ENCODE measurements at regions not wholly inside any gene's neighbourhood (a gene's known extent, or its start where the extent isn't known, plus 50 kb on each side); places are given as distances from the start of the nearest gene placed in this dataset.

DNA sequence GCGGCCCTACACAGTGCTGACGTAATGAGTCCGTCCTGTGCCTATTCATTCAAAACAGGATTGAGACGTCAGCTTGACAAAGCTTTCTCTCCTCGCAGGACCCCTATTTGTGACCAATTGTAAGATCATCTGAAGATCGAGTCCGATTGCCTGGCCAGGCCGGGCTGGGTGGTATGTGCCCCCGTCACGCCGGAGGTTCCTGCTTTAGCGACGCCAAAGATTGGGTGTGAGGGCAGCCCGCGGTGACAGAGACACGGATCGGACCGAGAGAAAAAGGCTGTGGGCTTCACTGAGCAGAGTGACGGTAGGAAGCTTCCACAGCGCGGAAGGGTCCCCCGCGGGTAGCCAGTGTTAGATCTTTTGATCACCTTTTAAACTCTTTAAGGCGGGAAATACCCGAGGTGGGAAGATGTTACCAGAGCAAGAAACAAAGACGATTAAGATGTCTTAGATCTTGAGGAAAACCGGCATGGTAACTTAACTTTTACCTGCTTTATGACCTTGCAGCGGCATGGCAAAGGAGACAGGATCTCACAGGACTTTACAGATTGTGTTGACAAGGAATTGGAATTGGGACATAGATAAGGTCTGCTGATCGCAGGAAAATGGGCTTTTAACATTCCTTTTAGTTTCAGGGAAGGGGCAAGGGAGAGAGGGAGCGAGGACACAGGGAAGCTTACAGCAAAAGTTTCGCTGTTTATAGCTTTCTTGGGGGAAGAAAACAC is 220.0 kb downstream of the METTL4 start:
- TF ChIP-seq EZH2 (IDR thresholded peaks at IDR 0.05) (no peak), POLR2AphosphoS5 (IDR thresholded peaks at IDR 0.05; ENCODE audit: borderline replicate concordance, low read depth, low read length) (no peak), FOXP2 (optimal IDR thresholded peaks at IDR 0.05; ENCODE audit: control extremely low read depth, extremely low read length, insufficient read depth) (no peak)

DNA sequence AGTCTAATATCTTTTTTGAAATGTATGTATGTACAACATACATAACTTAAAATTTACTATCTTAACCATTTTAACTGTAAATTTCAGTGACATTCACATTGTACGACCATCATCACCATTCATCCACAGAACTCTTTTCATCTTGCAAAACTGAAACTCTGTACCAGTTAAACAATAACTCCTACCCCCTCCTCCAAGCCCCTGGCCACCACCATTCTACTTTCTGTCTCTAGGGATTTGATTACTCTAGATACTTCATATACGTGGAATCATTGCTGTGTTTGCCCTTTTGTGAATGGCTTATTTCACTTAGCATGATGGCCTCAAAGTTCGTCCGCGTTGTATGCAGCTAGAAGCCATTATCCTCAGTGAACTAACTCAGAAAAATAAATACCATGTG is 217.0 kb downstream of the METTL4 start:
- DNase-seq (ENCODE audit: low read depth, low spot score), result no peak
- Histone ChIP-seq H3K9me3 (ENCODE audit: low read depth, low read length) (no peaks in the 10 kb centered on the region), H3K9ac (ENCODE audit: insufficient read length) (no peak overlapping the region), H3K36me3 (ENCODE audit: insufficient read depth, low read length) (no peaks in the 10 kb centered on the region), H3K4me3 (no peak overlapping the region), H3K27ac (no peak overlapping the region)
- TF ChIP-seq POLR2AphosphoS5 (IDR thresholded peaks at IDR 0.05; ENCODE audit: borderline replicate concordance, low read depth, low read length) (no peak), FOXP2 (optimal IDR thresholded peaks at IDR 0.05; ENCODE audit: control extremely low read depth, extremely low read length, insufficient read depth) (no peak), EZH2 (IDR thresholded peaks at IDR 0.05) (no peak)

More for the DNA sequence above, 220.0 kb downstream of the METTL4 start:
- Histone ChIP-seq H3K9me3 (ENCODE audit: low read depth, low read length) (no peaks in the 10 kb centered on the region), H3K36me3 (ENCODE audit: insufficient read depth, low read length) (no peaks in the 10 kb centered on the region), H3K27ac (no peak overlapping the region), H3K4me3 (no peak overlapping the region), H3K9ac (ENCODE audit: insufficient read length) (no peak overlapping the region)
- no peak for DNase-seq (ENCODE audit: low read depth, low spot score)

DNA sequence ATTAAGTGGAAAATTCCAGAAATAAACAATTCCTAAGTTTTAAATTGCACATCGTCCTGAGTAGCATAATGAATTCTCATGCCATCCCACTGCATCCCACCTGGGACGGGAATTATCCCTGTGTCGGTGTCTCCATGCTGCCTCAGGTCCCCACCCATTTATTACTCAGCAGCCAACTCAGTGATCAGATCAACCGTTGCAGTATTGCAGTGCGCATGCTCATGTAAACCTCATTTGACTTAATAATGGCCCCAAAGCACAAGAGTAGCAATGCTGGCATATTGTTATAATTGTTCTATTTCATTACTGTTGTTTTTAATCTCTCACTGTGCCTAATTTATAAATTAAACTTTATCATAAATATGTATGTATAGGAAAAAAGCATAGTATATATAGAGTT is 214.4 kb downstream of the METTL4 start:
- Histone ChIP-seq H3K9ac (ENCODE audit: insufficient read length) (no peak overlapping the region), H3K27ac (no peak overlapping the region), H3K9me3 (ENCODE audit: low read depth, low read length) (no peaks in the 10 kb centered on the region), H3K4me3 (no peak overlapping the region), H3K36me3 (ENCODE audit: insufficient read depth, low read length) (no peaks in the 10 kb centered on the region)
- TF ChIP-seq FOXP2 (optimal IDR thresholded peaks at IDR 0.05; ENCODE audit: control extremely low read depth, extremely low read length, insufficient read depth) (no peak), EZH2 (IDR thresholded peaks at IDR 0.05) (no peak), POLR2AphosphoS5 (IDR thresholded peaks at IDR 0.05; ENCODE audit: borderline replicate concordance, low read depth, low read length) (no peak)
- no peak for DNase-seq (ENCODE audit: low read depth, low spot score)

DNA sequence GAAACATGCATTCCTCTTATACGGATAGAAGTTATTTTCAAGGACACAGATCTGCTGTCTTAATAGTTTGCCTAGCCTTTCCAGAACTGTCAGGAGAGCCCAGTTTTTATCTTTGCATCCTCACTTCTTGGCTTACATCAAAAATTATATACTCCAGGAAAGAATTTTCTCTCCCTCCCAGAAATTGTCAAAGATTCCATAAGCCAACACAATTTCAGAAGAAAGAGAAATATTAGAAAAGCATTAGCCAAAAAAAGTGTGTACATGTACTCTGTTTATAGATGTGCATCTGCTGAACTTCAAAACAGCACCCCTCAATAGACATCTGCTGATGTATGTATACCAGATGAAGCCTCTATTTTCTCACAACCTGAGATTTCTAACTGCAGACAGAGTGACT is 210.4 kb downstream of the METTL4 start:
- no peaks in the 10 kb centered on the region for H3K36me3 ChIP-seq (ENCODE audit: insufficient read depth, low read length)
- TF ChIP-seq POLR2AphosphoS5 (IDR thresholded peaks at IDR 0.05; ENCODE audit: borderline replicate concordance, low read depth, low read length), result no peak
- no peak for TF ChIP-seq EZH2 (IDR thresholded peaks at IDR 0.05)
- TF ChIP-seq FOXP2 (optimal IDR thresholded peaks at IDR 0.05; ENCODE audit: control extremely low read depth, extremely low read length, insufficient read depth), result no peak
- no peak overlapping the region for H3K9ac ChIP-seq (ENCODE audit: insufficient read length)
- H3K4me3 ChIP-seq, result no peak overlapping the region
- no peaks in the 10 kb centered on the region for H3K9me3 ChIP-seq (ENCODE audit: low read depth, low read length)
- no peak for DNase-seq (ENCODE audit: low read depth, low spot score)
- H3K27ac ChIP-seq, result no peak overlapping the region

DNA sequence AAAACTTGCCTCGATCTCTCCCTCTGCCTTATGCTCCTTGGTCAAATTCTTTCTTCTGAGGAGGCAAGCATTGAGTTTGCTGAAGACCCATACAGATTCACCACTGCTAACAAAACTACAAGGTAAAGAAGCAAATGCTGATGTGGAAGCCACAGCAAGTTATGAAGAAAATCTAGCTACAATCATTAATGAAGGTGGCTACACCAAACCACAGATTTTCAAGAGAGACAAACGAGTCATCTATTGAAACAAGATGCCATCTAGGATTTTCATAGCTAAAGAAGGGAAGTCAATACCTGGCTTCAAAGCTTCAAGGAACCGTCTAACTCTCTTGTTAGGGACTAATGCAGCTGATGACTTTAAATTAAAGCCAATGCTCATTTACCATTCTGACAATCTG is 203.2 kb downstream of the METTL4 start:
- H3K36me3 ChIP-seq (ENCODE audit: insufficient read depth, low read length), result no peaks in the 10 kb centered on the region
- H3K27ac ChIP-seq, result no peak overlapping the region
- no peaks in the 10 kb centered on the region for H3K9me3 ChIP-seq (ENCODE audit: low read depth, low read length)
- DNase-seq (ENCODE audit: low read depth, low spot score), result no peak
- no peak overlapping the region for H3K4me3 ChIP-seq
- H3K9ac ChIP-seq (ENCODE audit: insufficient read length), result no peak overlapping the region
- TF ChIP-seq EZH2 (IDR thresholded peaks at IDR 0.05), result no peak
- no peak for TF ChIP-seq POLR2AphosphoS5 (IDR thresholded peaks at IDR 0.05; ENCODE audit: borderline replicate concordance, low read depth, low read length)
- TF ChIP-seq FOXP2 (optimal IDR thresholded peaks at IDR 0.05; ENCODE audit: control extremely low read depth, extremely low read length, insufficient read depth), result no peak

DNA sequence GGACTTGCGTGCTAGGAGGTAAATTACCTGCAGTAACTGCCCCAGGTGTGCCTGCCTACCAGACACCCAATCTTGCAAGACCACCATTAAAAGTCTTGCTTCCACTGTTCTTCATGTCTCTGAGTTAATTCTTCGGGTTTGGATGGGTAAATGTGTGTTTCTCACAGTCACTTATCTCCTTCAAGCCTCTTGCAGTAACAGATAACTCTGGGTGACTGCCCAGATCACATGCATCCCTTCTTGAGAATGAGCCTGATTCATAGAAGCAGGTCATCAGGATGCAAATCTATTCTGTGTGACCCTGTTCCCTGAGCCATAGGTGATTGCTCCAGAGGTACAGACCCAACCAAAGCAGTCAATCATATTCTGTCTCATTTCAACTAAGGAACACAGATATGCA is 194.6 kb downstream of the METTL4 start:
- TF ChIP-seq POLR2AphosphoS5 (IDR thresholded peaks at IDR 0.05; ENCODE audit: borderline replicate concordance, low read depth, low read length), result no peak
- no peak for TF ChIP-seq EZH2 (IDR thresholded peaks at IDR 0.05)
- TF ChIP-seq FOXP2 (optimal IDR thresholded peaks at IDR 0.05; ENCODE audit: control extremely low read depth, extremely low read length, insufficient read depth), result no peak
- no peaks in the 10 kb centered on the region for H3K36me3 ChIP-seq (ENCODE audit: insufficient read depth, low read length)
- H3K9me3 ChIP-seq (ENCODE audit: low read depth, low read length), result no peaks in the 10 kb centered on the region
- H3K4me3 ChIP-seq, result no peak overlapping the region
- no peak overlapping the region for H3K9ac ChIP-seq (ENCODE audit: insufficient read length)
- no peak for DNase-seq (ENCODE audit: low read depth, low spot score)
- no peak overlapping the region for H3K27ac ChIP-seq

DNA sequence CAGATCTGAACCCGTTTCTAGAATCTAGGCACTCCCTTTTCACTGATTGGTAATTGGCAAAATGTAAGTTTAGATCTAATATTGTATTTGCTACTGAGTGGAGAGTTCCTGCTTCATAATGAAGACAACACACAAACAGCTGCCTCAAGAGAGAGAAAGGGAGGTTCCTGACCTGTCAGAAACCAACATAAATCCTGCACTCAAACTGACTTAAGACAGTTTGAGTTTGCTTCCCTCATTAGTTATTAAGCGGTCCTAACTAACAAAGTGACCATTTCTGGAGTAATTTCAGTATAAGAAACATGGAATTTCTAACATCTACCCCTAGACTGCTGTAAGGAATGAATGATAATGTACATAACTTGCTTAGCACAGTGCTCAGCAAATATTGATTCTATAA is 191.2 kb downstream of the METTL4 start:
- Histone ChIP-seq H3K9me3 (ENCODE audit: low read depth, low read length) (no peaks in the 10 kb centered on the region), H3K36me3 (ENCODE audit: insufficient read depth, low read length) (no peaks in the 10 kb centered on the region), H3K9ac (ENCODE audit: insufficient read length) (no peak overlapping the region), H3K4me3 (no peak overlapping the region), H3K27ac (no peak overlapping the region)
- TF ChIP-seq FOXP2 (optimal IDR thresholded peaks at IDR 0.05; ENCODE audit: control extremely low read depth, extremely low read length, insufficient read depth) (no peak), EZH2 (IDR thresholded peaks at IDR 0.05) (no peak), POLR2AphosphoS5 (IDR thresholded peaks at IDR 0.05; ENCODE audit: borderline replicate concordance, low read depth, low read length) (no peak)
- DNase-seq (ENCODE audit: low read depth, low spot score), result no peak

DNA sequence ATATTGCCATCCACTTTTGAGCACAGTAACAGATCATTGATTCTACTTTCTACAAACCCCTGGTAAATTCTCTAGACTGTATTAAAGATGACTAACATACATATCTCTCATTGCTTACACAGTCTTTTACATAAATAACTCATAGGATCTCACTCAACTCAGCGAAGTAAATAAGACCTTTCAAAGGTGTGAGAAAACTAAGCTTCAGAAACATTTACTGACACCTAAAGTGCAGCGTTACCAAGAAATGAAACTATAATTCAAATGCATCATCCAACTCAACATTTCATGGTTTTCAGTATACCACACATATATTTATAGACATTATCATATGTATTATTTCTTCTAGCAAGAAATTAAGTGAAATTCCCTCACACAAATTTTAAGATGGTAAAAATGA is 189.8 kb downstream of the METTL4 start:
- no peaks in the 10 kb centered on the region for H3K36me3 ChIP-seq (ENCODE audit: insufficient read depth, low read length)
- no peak for TF ChIP-seq EZH2 (IDR thresholded peaks at IDR 0.05)
- no peak for TF ChIP-seq FOXP2 (optimal IDR thresholded peaks at IDR 0.05; ENCODE audit: control extremely low read depth, extremely low read length, insufficient read depth)
- no peak for TF ChIP-seq POLR2AphosphoS5 (IDR thresholded peaks at IDR 0.05; ENCODE audit: borderline replicate concordance, low read depth, low read length)
- no peak overlapping the region for H3K9ac ChIP-seq (ENCODE audit: insufficient read length)
- no peak overlapping the region for H3K4me3 ChIP-seq
- no peak overlapping the region for H3K27ac ChIP-seq
- H3K9me3 ChIP-seq (ENCODE audit: low read depth, low read length), result no peaks in the 10 kb centered on the region
- no peak for DNase-seq (ENCODE audit: low read depth, low spot score)

DNA sequence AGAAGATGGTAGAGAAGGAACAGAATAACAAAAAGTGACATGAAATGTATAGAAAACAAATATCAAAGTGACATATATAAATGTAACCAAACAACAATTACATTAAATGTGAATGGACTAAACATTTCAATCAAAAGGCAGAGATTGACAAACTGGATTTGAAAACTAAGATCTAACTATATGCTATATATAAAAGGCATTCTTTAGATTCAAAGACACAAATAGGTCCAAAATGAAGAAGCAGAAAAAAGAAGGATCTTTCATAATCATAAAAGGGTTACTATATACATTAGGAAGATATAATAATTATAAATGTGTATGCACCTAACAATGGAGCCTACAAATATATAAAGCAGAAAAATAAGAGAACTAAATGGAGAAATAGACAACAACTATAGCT is 183.7 kb downstream of the METTL4 start:
- TF ChIP-seq FOXP2 (optimal IDR thresholded peaks at IDR 0.05; ENCODE audit: control extremely low read depth, extremely low read length, insufficient read depth), result no peak
- TF ChIP-seq POLR2AphosphoS5 (IDR thresholded peaks at IDR 0.05; ENCODE audit: borderline replicate concordance, low read depth, low read length), result no peak
- no peak for TF ChIP-seq EZH2 (IDR thresholded peaks at IDR 0.05)
- H3K9me3 ChIP-seq (ENCODE audit: low read depth, low read length), result no peaks in the 10 kb centered on the region
- H3K9ac ChIP-seq (ENCODE audit: insufficient read length), result no peak overlapping the region
- no peak for DNase-seq (ENCODE audit: low read depth, low spot score)
- H3K4me3 ChIP-seq, result no peak overlapping the region
- no peak overlapping the region for H3K27ac ChIP-seq
- no peaks in the 10 kb centered on the region for H3K36me3 ChIP-seq (ENCODE audit: insufficient read depth, low read length)
